ENCODE measurements at regions not wholly inside any gene's neighbourhood (a gene's known extent, or its start where the extent isn't known, plus 50 kb on each side); places are given as distances from the start of the nearest gene placed in this dataset.
"Not testable (repeated sequence)": the region's sequence is repeated elsewhere in the genome, so short reads cannot be mapped to it uniquely, and the experiment has no call there.

- no peaks in the 10 kb centered on the region for H3K4me1 ChIP-seq
- WGBS = 88% methylated on average over 3 of the region's 3 CpGs
- H3K27me3 ChIP-seq = no peaks in the 10 kb centered on the region
- no peak for DNase-seq (ENCODE audit: extremely low spot score)
- intact Hi-C loops (cut with DNase I) = no loop called here
- no peaks in the 10 kb centered on the region for H3K9me3 ChIP-seq
- no peaks in the 10 kb centered on the region for H3K36me3 ChIP-seq
- TF ChIP-seq POLR2AphosphoS5 (IDR thresholded peaks at IDR 0.05) (no peak), POLR2A (IDR thresholded peaks at IDR 0.05; ENCODE audit: low read depth) (no peak), EP300 (IDR thresholded peaks at IDR 0.05) (no peak), CTCF (IDR thresholded peaks at IDR 0.05) (no peak)
- no peak overlapping the region for H3K4me3 ChIP-seq
- no peak overlapping the region for H3K27ac ChIP-seq (replicated peaks in 1 of 4)
These were observed 937.0 kb upstream of the ALCAM start for GRCh38 chr3:104429727-104430126.

GRCh38 chr3:104436506-104436905 is 930.2 kb upstream of the ALCAM start:
- Histone ChIP-seq H3K36me3 (no peaks in the 10 kb centered on the region), H3K4me1 (peaks cover 0 to 11% (median 4%) of the 10 kb centered on the region in 4 donors), H3K9me3 (no peaks in the 10 kb centered on the region), H3K27me3 (no peaks in the 10 kb centered on the region), H3K4me3 (no peak overlapping the region), H3K27ac (replicated peaks in 1 of 4) (peak overlapping the region in 2 of 4 donors; percentile 1 to 15)
- intact Hi-C loops (cut with DNase I) = no loop called here
- DNase-seq (ENCODE audit: extremely low spot score) = no peak
- TF ChIP-seq POLR2AphosphoS5 (IDR thresholded peaks at IDR 0.05) = no peak
- no peak for TF ChIP-seq EP300 (IDR thresholded peaks at IDR 0.05)
- no peak for TF ChIP-seq CTCF (IDR thresholded peaks at IDR 0.05)
- WGBS = 71% methylated on average over 1 of the region's 1 CpG

GRCh38 chr3:104437131-104437750 is 929.5 kb upstream of the ALCAM start:
- H3K9me3 ChIP-seq = no peaks in the 10 kb centered on the region
- 45% methylated on average over 4 of the region's 4 CpGs for WGBS
- intact Hi-C loops (cut with DNase I) = no loop called here
- H3K27me3 ChIP-seq = no peaks in the 10 kb centered on the region
- H3K36me3 ChIP-seq = no peaks in the 10 kb centered on the region
- peak overlapping the region in 3 of 4 donors; percentile 1 to 39 (median 30) for H3K27ac ChIP-seq (replicated peaks in 1 of 4)
- no peak for TF ChIP-seq CTCF (IDR thresholded peaks at IDR 0.05)
- TF ChIP-seq POLR2AphosphoS5 (IDR thresholded peaks at IDR 0.05) = no peak
- no peak for TF ChIP-seq POLR2A (IDR thresholded peaks at IDR 0.05; ENCODE audit: low read depth)
- TF ChIP-seq EP300 (IDR thresholded peaks at IDR 0.05) = no peak
- peaks cover 0 to 11% (median 4%) of the 10 kb centered on the region in 4 donors for H3K4me1 ChIP-seq
- no peak for DNase-seq (ENCODE audit: extremely low spot score)
- H3K4me3 ChIP-seq = no peak overlapping the region

GRCh38 chr3:104437891-104438290 is 928.8 kb upstream of the ALCAM start:
- DNase-seq (ENCODE audit: extremely low spot score) = no peak
- no peaks in the 10 kb centered on the region for H3K9me3 ChIP-seq
- intact Hi-C loops (cut with DNase I) = no loop called here
- TF ChIP-seq CTCF (IDR thresholded peaks at IDR 0.05) (no peak), POLR2A (IDR thresholded peaks at IDR 0.05; ENCODE audit: low read depth) (no peak), POLR2AphosphoS5 (IDR thresholded peaks at IDR 0.05) (no peak), EP300 (IDR thresholded peaks at IDR 0.05) (no peak)
- no peaks in the 10 kb centered on the region for H3K27me3 ChIP-seq
- H3K36me3 ChIP-seq = no peaks in the 10 kb centered on the region
- WGBS = 45% methylated on average over 1 of the region's 1 CpG
- no peak overlapping the region for H3K4me3 ChIP-seq
- H3K27ac ChIP-seq (replicated peaks in 1 of 4) = peak overlapping the region in 2 of 4 donors; percentile 30 to 39
- peaks cover 0 to 11% (median 4%) of the 10 kb centered on the region in 4 donors for H3K4me1 ChIP-seq

- H3K36me3 ChIP-seq = no peaks in the 10 kb centered on the region
- H3K9me3 ChIP-seq = no peaks in the 10 kb centered on the region
- no peak overlapping the region for H3K27ac ChIP-seq (replicated peaks in 1 of 4)
- no peak for TF ChIP-seq POLR2AphosphoS5 (IDR thresholded peaks at IDR 0.05)
- TF ChIP-seq CTCF (IDR thresholded peaks at IDR 0.05) = no peak
- no peak for TF ChIP-seq POLR2A (IDR thresholded peaks at IDR 0.05; ENCODE audit: low read depth)
- TF ChIP-seq EP300 (IDR thresholded peaks at IDR 0.05) = no peak
- H3K4me1 ChIP-seq = peaks cover 0 to 11% (median 4%) of the 10 kb centered on the region in 4 donors
- H3K4me3 ChIP-seq = no peak overlapping the region
- no peak for DNase-seq (ENCODE audit: extremely low spot score)
- 65% methylated on average over 1 of the region's 1 CpG for WGBS
- no peaks in the 10 kb centered on the region for H3K27me3 ChIP-seq
- intact Hi-C loops (cut with DNase I) = no loop called here
These were observed 928.0 kb upstream of the ALCAM start for GRCh38 chr3:104438706-104439105.

GRCh38 chr3:104445252-104445919 is 921.3 kb upstream of the ALCAM start:
- H3K36me3 ChIP-seq; intact Hi-C loops (cut with DNase I); DNase-seq (ENCODE audit: extremely low spot score); H3K27ac ChIP-seq (replicated peaks in 1 of 4); H3K9me3 ChIP-seq; H3K4me1 ChIP-seq; H3K4me3 ChIP-seq; H3K27me3 ChIP-seq: not testable (repeated sequence)
- WGBS = 90% methylated on average over 9 of the region's 9 CpGs
